ENCODE measurements at regions not wholly inside any gene's neighbourhood (a gene's known extent, or its start where the extent isn't known, plus 50 kb on each side); places are given as distances from the start of the nearest gene placed in this dataset.
A peak's percentile ranks its signal among the peaks of the same experiment; 100 is the strongest.

DNA sequence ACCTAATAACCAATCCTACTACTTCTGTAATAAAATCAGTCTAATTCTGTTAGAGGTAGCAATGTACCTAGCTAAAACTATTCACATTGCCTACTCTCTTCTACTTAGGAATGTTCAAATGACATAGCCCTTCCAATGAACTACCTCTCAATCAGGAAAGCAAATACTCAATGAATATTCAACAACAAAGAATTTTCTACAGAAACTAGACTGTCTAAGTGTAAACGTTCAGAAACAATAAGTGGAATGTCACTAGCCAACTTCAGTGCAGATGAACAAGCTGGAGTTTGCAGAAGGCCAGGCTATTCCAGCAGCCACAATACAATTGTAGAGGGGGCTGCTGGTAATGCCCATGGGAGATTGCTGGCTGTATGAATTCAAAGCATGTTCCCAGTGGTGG is 743.2 kb upstream of the CDH10 start:
- POLR2A ChIA-PET, result no interaction called here
- DNase-seq (ENCODE audit: low spot score), result no peak
- no peak for ATAC-seq
- Mint-ChIP-seq H3K27ac (no peak overlapping the region), H3K4me1 (peaks cover 4% of the 10 kb centered on the region), H3K4me3 (no peak overlapping the region), H3K9me3 (peaks cover 40% of the 10 kb centered on the region), H3K27me3 (ENCODE audit: low read depth) (peaks cover 3% of the 10 kb centered on the region; the same call in 1 of the 2 replicates), H3K36me3 (peaks cover 52% of the 10 kb centered on the region)
- CTCF ChIA-PET, result no interaction called here
- TF ChIP-seq SOX15 (CRISPR knock-in tag; IDR thresholded peaks at IDR 0.05) (no peak), EMX1 (CRISPR knock-in tag; IDR thresholded peaks at IDR 0.05) (no peak), TEAD1 (CRISPR knock-in tag; IDR thresholded peaks at IDR 0.05) (no peak)
- TF ChIP-seq, protein P1, sequence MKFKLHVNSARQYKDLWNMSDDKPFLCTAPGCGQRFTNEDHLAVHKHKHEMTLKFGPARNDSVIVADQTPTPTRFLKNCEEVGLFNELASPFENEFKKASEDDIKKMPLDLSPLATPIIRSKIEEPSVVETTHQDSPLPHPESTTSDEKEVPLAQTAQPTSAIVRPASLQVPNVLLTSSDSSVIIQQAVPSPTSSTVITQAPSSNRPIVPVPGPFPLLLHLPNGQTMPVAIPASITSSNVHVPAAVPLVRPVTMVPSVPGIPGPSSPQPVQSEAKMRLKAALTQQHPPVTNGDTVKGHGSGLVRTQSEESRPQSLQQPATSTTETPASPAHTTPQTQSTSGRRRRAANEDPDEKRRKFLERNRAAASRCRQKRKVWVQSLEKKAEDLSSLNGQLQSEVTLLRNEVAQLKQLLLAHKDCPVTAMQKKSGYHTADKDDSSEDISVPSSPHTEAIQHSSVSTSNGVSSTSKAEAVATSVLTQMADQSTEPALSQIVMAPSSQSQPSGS (CRISPR knock-in tag; IDR thresholded peaks at IDR 0.05; ENCODE audit: borderline replicate concordance, low read depth), result no peak
- TF ChIP-seq, protein P2, sequence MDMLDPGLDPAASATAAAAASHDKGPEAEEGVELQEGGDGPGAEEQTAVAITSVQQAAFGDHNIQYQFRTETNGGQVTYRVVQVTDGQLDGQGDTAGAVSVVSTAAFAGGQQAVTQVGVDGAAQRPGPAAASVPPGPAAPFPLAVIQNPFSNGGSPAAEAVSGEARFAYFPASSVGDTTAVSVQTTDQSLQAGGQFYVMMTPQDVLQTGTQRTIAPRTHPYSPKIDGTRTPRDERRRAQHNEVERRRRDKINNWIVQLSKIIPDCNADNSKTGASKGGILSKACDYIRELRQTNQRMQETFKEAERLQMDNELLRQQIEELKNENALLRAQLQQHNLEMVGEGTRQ (CRISPR knock-in tag; IDR thresholded peaks at IDR 0.05), result no peak
- TF ChIP-seq, protein P3, sequence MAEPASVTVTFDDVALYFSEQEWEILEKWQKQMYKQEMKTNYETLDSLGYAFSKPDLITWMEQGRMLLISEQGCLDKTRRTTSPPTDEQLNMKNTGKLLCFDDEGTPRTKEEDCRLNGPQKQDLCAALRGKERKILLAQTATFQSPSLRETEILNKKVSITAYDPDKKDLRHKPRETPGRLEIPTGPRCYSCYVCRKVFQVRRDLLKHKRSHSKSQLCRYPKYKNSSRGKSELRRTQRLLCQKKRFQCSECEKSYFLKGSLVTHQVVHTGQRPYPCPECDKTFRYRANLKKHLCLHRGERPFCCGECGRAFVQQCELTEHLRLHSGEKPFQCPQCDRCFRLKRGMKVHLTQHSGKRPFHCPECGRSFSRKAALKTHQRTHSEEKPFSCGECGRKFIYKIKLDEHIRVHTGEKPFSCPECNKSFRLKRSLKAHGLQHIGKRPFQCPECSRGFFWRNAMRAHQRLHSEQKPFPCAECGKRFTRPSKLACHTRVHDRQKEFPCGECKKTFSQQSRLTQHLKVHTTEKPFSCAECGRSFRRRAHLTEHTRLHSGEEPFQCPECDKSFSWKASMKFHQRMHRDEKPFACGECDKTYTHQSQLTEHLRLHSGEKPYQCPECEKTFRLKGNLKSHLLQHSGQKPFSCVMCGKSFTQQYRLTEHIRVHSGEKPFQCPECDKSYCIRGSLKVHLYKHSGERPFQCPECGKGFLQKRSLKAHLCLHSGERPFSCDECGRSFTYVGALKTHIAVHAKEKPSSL (CRISPR knock-in tag; conservative IDR thresholded peaks at IDR 0.05), result no peak

DNA sequence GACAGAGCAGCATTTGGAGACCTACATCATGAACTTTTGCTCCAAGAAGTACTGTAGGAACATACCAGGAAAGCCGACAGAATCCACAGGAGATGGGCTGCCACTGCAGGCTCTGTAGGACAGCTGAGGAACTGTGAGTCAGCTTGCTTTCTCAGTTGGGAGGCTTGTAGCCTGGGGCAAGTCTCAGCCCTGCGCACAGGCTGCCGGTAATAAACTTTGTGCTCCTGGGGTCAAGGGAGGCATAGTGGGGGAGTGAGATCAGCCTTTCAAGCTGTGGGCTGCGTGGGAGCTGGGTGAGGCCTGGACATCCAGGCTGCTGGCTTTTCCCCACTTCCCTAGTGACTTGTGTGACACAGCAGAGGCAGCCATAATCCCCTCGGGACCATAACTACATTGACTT is 718.0 kb upstream of the CDH10 start:
- H3K4me1 Mint-ChIP-seq, result peaks cover 40% of the 10 kb centered on the region
- peaks cover 39% of the 10 kb centered on the region for H3K9me3 Mint-ChIP-seq
- no peak overlapping the region for H3K27ac Mint-ChIP-seq
- DNase-seq (ENCODE audit: low spot score) (no peak), ATAC-seq (peak; percentile 72)
- POLR2A ChIA-PET, result no interaction called here
- CTCF ChIA-PET, result no interaction called here
- peaks cover 45% of the 10 kb centered on the region for H3K36me3 Mint-ChIP-seq
- no peak overlapping the region for H3K4me3 Mint-ChIP-seq
- no peaks in the 10 kb centered on the region for H3K27me3 Mint-ChIP-seq (ENCODE audit: low read depth)
- TF ChIP-seq NR1H2 (CRISPR knock-in tag; IDR thresholded peaks at IDR 0.05) (no peak), TEAD4 (CRISPR knock-in tag; IDR thresholded peaks at IDR 0.05) (no peak), RELA (CRISPR knock-in tag; IDR thresholded peaks at IDR 0.05; ENCODE audit: borderline replicate concordance) (no peak), NR2C2 (CRISPR knock-in tag; IDR thresholded peaks at IDR 0.05) (no peak), GTF2I (CRISPR knock-in tag; conservative IDR thresholded peaks at IDR 0.05) (no peak), SP1 (CRISPR knock-in tag; conservative IDR thresholded peaks at IDR 0.05) (no peak), RORB (CRISPR knock-in tag; IDR thresholded peaks at IDR 0.05) (no peak), ZNF671 (CRISPR knock-in tag; IDR thresholded peaks at IDR 0.05) (no peak), CBFB (CRISPR knock-in tag; IDR thresholded peaks at IDR 0.05; ENCODE audit: low read depth) (no peak), ATF1 (CRISPR knock-in tag; IDR thresholded peaks at IDR 0.05) (no peak)
- TF ChIP-seq, protein P4, sequence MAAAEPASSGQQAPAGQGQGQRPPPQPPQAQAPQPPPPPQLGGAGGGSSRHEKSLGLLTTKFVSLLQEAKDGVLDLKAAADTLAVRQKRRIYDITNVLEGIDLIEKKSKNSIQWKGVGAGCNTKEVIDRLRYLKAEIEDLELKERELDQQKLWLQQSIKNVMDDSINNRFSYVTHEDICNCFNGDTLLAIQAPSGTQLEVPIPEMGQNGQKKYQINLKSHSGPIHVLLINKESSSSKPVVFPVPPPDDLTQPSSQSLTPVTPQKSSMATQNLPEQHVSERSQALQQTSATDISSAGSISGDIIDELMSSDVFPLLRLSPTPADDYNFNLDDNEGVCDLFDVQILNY (CRISPR knock-in tag; IDR thresholded peaks at IDR 0.05), result no peak
- TF ChIP-seq, protein P5, sequence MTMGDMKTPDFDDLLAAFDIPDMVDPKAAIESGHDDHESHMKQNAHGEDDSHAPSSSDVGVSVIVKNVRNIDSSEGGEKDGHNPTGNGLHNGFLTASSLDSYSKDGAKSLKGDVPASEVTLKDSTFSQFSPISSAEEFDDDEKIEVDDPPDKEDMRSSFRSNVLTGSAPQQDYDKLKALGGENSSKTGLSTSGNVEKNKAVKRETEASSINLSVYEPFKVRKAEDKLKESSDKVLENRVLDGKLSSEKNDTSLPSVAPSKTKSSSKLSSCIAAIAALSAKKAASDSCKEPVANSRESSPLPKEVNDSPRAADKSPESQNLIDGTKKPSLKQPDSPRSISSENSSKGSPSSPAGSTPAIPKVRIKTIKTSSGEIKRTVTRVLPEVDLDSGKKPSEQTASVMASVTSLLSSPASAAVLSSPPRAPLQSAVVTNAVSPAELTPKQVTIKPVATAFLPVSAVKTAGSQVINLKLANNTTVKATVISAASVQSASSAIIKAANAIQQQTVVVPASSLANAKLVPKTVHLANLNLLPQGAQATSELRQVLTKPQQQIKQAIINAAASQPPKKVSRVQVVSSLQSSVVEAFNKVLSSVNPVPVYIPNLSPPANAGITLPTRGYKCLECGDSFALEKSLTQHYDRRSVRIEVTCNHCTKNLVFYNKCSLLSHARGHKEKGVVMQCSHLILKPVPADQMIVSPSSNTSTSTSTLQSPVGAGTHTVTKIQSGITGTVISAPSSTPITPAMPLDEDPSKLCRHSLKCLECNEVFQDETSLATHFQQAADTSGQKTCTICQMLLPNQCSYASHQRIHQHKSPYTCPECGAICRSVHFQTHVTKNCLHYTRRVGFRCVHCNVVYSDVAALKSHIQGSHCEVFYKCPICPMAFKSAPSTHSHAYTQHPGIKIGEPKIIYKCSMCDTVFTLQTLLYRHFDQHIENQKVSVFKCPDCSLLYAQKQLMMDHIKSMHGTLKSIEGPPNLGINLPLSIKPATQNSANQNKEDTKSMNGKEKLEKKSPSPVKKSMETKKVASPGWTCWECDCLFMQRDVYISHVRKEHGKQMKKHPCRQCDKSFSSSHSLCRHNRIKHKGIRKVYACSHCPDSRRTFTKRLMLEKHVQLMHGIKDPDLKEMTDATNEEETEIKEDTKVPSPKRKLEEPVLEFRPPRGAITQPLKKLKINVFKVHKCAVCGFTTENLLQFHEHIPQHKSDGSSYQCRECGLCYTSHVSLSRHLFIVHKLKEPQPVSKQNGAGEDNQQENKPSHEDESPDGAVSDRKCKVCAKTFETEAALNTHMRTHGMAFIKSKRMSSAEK (CRISPR knock-in tag; IDR thresholded peaks at IDR 0.05; ENCODE audit: borderline replicate concordance), result no peak
- TF ChIP-seq, protein P6, sequence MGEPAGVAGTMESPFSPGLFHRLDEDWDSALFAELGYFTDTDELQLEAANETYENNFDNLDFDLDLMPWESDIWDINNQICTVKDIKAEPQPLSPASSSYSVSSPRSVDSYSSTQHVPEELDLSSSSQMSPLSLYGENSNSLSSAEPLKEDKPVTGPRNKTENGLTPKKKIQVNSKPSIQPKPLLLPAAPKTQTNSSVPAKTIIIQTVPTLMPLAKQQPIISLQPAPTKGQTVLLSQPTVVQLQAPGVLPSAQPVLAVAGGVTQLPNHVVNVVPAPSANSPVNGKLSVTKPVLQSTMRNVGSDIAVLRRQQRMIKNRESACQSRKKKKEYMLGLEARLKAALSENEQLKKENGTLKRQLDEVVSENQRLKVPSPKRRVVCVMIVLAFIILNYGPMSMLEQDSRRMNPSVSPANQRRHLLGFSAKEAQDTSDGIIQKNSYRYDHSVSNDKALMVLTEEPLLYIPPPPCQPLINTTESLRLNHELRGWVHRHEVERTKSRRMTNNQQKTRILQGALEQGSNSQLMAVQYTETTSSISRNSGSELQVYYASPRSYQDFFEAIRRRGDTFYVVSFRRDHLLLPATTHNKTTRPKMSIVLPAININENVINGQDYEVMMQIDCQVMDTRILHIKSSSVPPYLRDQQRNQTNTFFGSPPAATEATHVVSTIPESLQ (CRISPR knock-in tag; IDR thresholded peaks at IDR 0.05), result no peak
- TF ChIP-seq, protein P7, sequence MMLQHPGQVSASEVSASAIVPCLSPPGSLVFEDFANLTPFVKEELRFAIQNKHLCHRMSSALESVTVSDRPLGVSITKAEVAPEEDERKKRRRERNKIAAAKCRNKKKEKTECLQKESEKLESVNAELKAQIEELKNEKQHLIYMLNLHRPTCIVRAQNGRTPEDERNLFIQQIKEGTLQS (CRISPR knock-in tag; conservative IDR thresholded peaks at IDR 0.05), result no peak
- TF ChIP-seq, protein P8, sequence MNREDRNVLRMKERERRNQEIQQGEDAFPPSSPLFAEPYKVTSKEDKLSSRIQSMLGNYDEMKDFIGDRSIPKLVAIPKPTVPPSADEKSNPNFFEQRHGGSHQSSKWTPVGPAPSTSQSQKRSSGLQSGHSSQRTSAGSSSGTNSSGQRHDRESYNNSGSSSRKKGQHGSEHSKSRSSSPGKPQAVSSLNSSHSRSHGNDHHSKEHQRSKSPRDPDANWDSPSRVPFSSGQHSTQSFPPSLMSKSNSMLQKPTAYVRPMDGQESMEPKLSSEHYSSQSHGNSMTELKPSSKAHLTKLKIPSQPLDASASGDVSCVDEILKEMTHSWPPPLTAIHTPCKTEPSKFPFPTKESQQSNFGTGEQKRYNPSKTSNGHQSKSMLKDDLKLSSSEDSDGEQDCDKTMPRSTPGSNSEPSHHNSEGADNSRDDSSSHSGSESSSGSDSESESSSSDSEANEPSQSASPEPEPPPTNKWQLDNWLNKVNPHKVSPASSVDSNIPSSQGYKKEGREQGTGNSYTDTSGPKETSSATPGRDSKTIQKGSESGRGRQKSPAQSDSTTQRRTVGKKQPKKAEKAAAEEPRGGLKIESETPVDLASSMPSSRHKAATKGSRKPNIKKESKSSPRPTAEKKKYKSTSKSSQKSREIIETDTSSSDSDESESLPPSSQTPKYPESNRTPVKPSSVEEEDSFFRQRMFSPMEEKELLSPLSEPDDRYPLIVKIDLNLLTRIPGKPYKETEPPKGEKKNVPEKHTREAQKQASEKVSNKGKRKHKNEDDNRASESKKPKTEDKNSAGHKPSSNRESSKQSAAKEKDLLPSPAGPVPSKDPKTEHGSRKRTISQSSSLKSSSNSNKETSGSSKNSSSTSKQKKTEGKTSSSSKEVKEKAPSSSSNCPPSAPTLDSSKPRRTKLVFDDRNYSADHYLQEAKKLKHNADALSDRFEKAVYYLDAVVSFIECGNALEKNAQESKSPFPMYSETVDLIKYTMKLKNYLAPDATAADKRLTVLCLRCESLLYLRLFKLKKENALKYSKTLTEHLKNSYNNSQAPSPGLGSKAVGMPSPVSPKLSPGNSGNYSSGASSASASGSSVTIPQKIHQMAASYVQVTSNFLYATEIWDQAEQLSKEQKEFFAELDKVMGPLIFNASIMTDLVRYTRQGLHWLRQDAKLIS (CRISPR knock-in tag; IDR thresholded peaks at IDR 0.05; ENCODE audit: borderline replicate concordance), result no peak

Measured in WTC11 (cell line).